Vagina (tissue), 2 donors: ENCODE measurements at regions not wholly inside any gene's neighbourhood (a gene's known extent, or its start where the extent isn't known, plus 50 kb on each side); places are given as distances from the start of the nearest gene placed in this dataset.

Source experiments
- POLR2A ChIP-seq, 2 donors: fragments of 450-650 bp; IDR thresholded peaks; one replicate each; pipeline ENCODE4 v1.6.1; 2017; ENCODE audit warnings: antibody characterized with exemption in 2 of 2, mild to moderate bottlenecking in 2 of 2, moderate library complexity in 2 of 2
- TF ChIP-seq, protein P1 (sequence below), 3 experiments: fragments of 450-650 bp in 2 of 3; fragments of 200-600 bp in 1 of 3; sonication (generic) in 1 of 3; IDR thresholded peaks; one replicate each; pipeline ENCODE4 v1.5.1; 2017 to 2019; ENCODE audit warnings: antibody characterized with exemption in 3 of 3, mild to moderate bottlenecking in 2 of 3, moderate library complexity in 2 of 3

DNA sequence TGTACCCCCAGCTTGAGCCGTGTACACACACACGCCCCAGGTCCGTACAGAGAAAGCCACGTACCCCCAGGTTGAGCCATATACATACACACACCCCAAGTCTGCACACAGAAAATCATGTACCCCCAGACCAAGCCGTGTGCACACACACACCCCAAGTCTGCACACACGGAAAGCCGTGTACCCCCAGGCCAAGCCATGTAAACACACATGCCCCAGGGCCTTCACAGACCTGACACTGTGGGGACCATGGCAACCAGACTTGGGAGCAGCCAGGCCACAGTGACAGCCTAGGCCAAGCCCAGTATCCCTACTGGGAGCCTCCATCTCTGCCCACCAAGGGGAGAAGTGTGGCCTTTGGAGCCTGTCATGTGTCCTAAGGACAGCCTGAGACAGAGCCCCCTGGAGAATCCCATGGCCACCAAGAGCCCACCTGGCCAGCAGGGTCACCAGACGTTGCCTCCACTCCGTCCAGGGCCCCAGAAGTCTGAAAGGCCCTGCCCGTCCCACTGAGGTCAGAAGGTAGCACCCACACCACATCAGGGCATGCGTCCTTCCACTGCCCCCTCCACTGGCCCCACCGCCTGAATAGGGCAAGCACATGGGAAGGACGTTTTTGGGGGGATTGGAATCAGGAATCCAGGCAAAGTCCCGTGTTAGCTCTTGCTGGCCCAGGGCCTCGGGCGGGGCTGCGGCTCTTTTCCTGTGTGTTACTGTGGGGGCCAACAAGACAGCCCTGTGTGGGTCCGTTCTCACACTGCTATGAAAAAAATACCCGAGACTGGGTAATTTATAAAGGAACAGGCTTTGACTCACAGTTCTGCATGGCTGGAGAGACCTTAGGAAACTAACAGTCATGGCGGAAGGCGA, 636.7 kb downstream of the TBC1D22A start:
- TF ChIP-seq, protein P1, sequence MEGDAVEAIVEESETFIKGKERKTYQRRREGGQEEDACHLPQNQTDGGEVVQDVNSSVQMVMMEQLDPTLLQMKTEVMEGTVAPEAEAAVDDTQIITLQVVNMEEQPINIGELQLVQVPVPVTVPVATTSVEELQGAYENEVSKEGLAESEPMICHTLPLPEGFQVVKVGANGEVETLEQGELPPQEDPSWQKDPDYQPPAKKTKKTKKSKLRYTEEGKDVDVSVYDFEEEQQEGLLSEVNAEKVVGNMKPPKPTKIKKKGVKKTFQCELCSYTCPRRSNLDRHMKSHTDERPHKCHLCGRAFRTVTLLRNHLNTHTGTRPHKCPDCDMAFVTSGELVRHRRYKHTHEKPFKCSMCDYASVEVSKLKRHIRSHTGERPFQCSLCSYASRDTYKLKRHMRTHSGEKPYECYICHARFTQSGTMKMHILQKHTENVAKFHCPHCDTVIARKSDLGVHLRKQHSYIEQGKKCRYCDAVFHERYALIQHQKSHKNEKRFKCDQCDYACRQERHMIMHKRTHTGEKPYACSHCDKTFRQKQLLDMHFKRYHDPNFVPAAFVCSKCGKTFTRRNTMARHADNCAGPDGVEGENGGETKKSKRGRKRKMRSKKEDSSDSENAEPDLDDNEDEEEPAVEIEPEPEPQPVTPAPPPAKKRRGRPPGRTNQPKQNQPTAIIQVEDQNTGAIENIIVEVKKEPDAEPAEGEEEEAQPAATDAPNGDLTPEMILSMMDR (IDR thresholded peaks at IDR 0.05): no peak
- TF ChIP-seq POLR2A (IDR thresholded peaks at IDR 0.05): no peak
